GM23338 (cell line): ENCODE measurements at regions not wholly inside any gene's neighbourhood (a gene's known extent, or its start where the extent isn't known, plus 50 kb on each side); places are given as distances from the start of the nearest gene placed in this dataset.

ENCODE experiments used
- ATAC-seq: fragments of 200-7000 bp; cut with Tn5 transposase; 3 replicates; pipeline ENCODE4 v1.9.1; 2020
- DNase-seq: peaks from one replicate; pipeline ENCODE4 v3.0.0-alpha.2; 2015; ENCODE audit warnings: low spot score
- H2AFZ ChIP-seq: fragments of 200-600 bp; sonication (generic); 2 replicates; pipeline ENCODE4 v1.8.0; 2016; ENCODE audit warnings: antibody characterized with exemption, mild to moderate bottlenecking, moderate library complexity
- H3F3A ChIP-seq: fragments of 200-600 bp; sonication (generic); replicated peaks from 2 replicates; pipeline ENCODE4 v1.8.0; 2017; ENCODE audit warnings: antibody characterized with exemption, mixed run types, low read depth
- H3K27ac ChIP-seq: fragments of 200-600 bp; sonication (generic); 2 replicates; pipeline ENCODE4 v1.6.1; 2016; ENCODE audit warnings: low read depth
- H3K27me3 ChIP-seq: fragments of 200-600 bp; sonication (generic); 2 replicates; pipeline ENCODE4 v1.8.0; 2016; ENCODE audit warnings: mild to moderate bottlenecking, mixed run types, moderate library complexity; ENCODE audit not compliant: insufficient read depth
- H3K36me3 ChIP-seq: fragments of 200-600 bp; sonication (generic); 2 replicates; pipeline ENCODE4 v1.8.0; 2016; ENCODE audit warnings: mild to moderate bottlenecking; ENCODE audit not compliant: insufficient read depth
- H3K4me1 ChIP-seq: fragments of 200-600 bp; sonication (generic); 2 replicates; pipeline ENCODE4 v1.8.0; 2016; ENCODE audit warnings: mild to moderate bottlenecking, moderate library complexity; ENCODE audit not compliant: insufficient read depth
- H3K4me2 ChIP-seq: fragments of 200-600 bp; sonication (generic); 2 replicates; pipeline ENCODE4 v1.7.1; 2017; ENCODE audit warnings: mixed run types
- H3K4me3 ChIP-seq: fragments of 200-600 bp; sonication (generic); 2 replicates; pipeline ENCODE4 v1.6.1; 2016; ENCODE audit warnings: mixed run types
- H3K79me2 ChIP-seq: fragments of 200-600 bp; sonication (generic); replicated peaks from 2 replicates; pipeline ENCODE4 v1.8.0; 2017; ENCODE audit warnings: mild to moderate bottlenecking; ENCODE audit not compliant: insufficient read depth
- H3K9me2 ChIP-seq: fragments of 200-600 bp; sonication (generic); 2 replicates; pipeline ENCODE4 v1.8.0; 2017; ENCODE audit not compliant: insufficient read depth
- H4K20me1 ChIP-seq: fragments of 200-600 bp; sonication (generic); replicated peaks from 2 replicates; pipeline ENCODE4 v1.8.0; 2017; ENCODE audit warnings: mild to moderate bottlenecking; ENCODE audit not compliant: insufficient read depth
- H3K27ac Mint-ChIP-seq: 2 replicates; pipeline ENCODE4 v1.8.0; 2020; ENCODE audit warnings: inconsistent platforms, mild to moderate bottlenecking, moderate library complexity, mixed read lengths
- H3K27me3 Mint-ChIP-seq: 3 replicates; pipeline ENCODE4 v1.8.0; 2022; ENCODE audit warnings: low read depth, mild to moderate bottlenecking, moderate library complexity, mixed read lengths, inconsistent platforms; ENCODE audit not compliant: insufficient read depth, poor library complexity
- H3K36me3 Mint-ChIP-seq: 3 replicates; pipeline ENCODE4 v1.8.0; 2021; ENCODE audit warnings: low read depth, mild to moderate bottlenecking, inconsistent platforms, moderate library complexity, mixed read lengths
- H3K4me1 Mint-ChIP-seq: 3 replicates; pipeline ENCODE4 v1.8.0; 2020; ENCODE audit warnings: mild to moderate bottlenecking, inconsistent platforms, mixed read lengths
- H3K4me3 Mint-ChIP-seq: 3 replicates; pipeline ENCODE4 v1.8.0; 2021; ENCODE audit warnings: moderate library complexity, mild to moderate bottlenecking, inconsistent platforms, mixed read lengths
- H3K9me3 Mint-ChIP-seq: 3 replicates; pipeline ENCODE4 v1.8.0; 2020; ENCODE audit warnings: moderate library complexity, mild to moderate bottlenecking, inconsistent platforms, mixed read lengths
- EZH2 ChIP-seq: fragments of 200-600 bp; sonication (generic); IDR thresholded peaks from one replicate; pipeline ENCODE4 v1.8.0; 2017; ENCODE audit warnings: antibody characterized with exemption, mild to moderate bottlenecking, low read depth; ENCODE audit not compliant: unreplicated experiment
- EZH2phosphoT487 ChIP-seq: fragments of 200-600 bp; sonication (generic); IDR thresholded peaks from one replicate; pipeline ENCODE4 v1.8.1; 2018; ENCODE audit warnings: antibody characterized with exemption; ENCODE audit not compliant: unreplicated experiment
- REST ChIP-seq: IDR thresholded peaks from one replicate; pipeline ENCODE4 v1.6.1; 2018; ENCODE audit warnings: antibody characterized with exemption; ENCODE audit not compliant: unreplicated experiment
- ZNF114 ChIP-seq: fragments of 250-450 bp; sonication (Bioruptor Pico); IDR thresholded peaks from 2 replicates; pipeline ENCODE4 v1.5.0; 2020; ENCODE audit warnings: mild to moderate bottlenecking, moderate library complexity
- ZNF462 ChIP-seq: fragments of 250-450 bp; sonication (Bioruptor Pico); IDR thresholded peaks from 2 replicates; pipeline ENCODE4 v1.5.0; 2020; ENCODE audit warnings: mild to moderate bottlenecking, moderate library complexity

GRCh38 chr3:135576751-135577150, 388.8 kb upstream of the PPP2R3A start:
- H4K20me1 ChIP-seq: no peaks in the 10 kb centered on the region
- no peaks in the 10 kb centered on the region for H3K27me3 ChIP-seq
- H3K4me3 ChIP-seq: no peak overlapping the region
- TF ChIP-seq EZH2: no peak
- no peak for TF ChIP-seq ZNF114 (CRISPR knock-in tag)
- no peak for TF ChIP-seq EZH2phosphoT487
- TF ChIP-seq ZNF462: no peak
- no peak for TF ChIP-seq REST
- no peak for ATAC-seq
- no peak overlapping the region for H3K27ac Mint-ChIP-seq
- H3K79me2 ChIP-seq: no peaks in the 10 kb centered on the region
- no peak for DNase-seq
- peaks cover 14% of the 10 kb centered on the region; the same call in 2 of the 3 replicates for H3K9me3 Mint-ChIP-seq
- 0 out of 2 replicates have a peak overlapping the region, but pooled peaks have one; percentile 47 for H2AFZ ChIP-seq
- H3K27ac ChIP-seq: no peak overlapping the region
- H3K4me3 Mint-ChIP-seq: no peak overlapping the region
- no peaks in the 10 kb centered on the region for H3K36me3 ChIP-seq
- H3F3A ChIP-seq: no peaks in the 10 kb centered on the region
- H3K4me1 ChIP-seq: no peaks in the 10 kb centered on the region
- H3K4me2 ChIP-seq: no peak overlapping the region
- H3K9me2 ChIP-seq: 0 out of 2 replicates have a peak, but pooled peaks cover 3% of the 10 kb centered on the region
- peaks cover 2% of the 10 kb centered on the region for H3K4me1 Mint-ChIP-seq
- H3K36me3 Mint-ChIP-seq: peaks cover 6% of the 10 kb centered on the region; the same call in 2 of the 3 replicates
- H3K27me3 Mint-ChIP-seq: peaks cover 3% of the 10 kb centered on the region
